Coronary artery (tissue), 2 donors: ENCODE measurements at regions not wholly inside any gene's neighbourhood (a gene's known extent, or its start where the extent isn't known, plus 50 kb on each side); places are given as distances from the start of the nearest gene placed in this dataset.

ENCODE experiments used
- DNase-seq: peaks from one replicate; pipeline ENCODE4 v3.0.0-alpha.2; 2017; ENCODE audit warnings: low spot score
- H3K27ac ChIP-seq, 2 donors: fragments of 200-600 bp; sonication (generic); one replicate each; pipeline ENCODE4 v1.5.1; 2016 to 2019
- H3K4me3 ChIP-seq: fragments of 200-600 bp; sonication (generic); 2 replicates; pipeline ENCODE4 v1.5.1; 2016; ENCODE audit warnings: mild to moderate bottlenecking, moderate library complexity
- CTCF ChIP-seq: fragments of 200-600 bp; sonication (generic); IDR thresholded peaks from one replicate; pipeline ENCODE4 v1.5.1; 2019; ENCODE audit warnings: antibody characterized with exemption

GRCh38 chr12:9380650-9381049, 172.5 kb upstream of the PZP start:
- Histone ChIP-seq H3K27ac (no peak overlapping the region), H3K4me3 (no peak overlapping the region)
- no peak for DNase-seq
- TF ChIP-seq CTCF, result no peak

DNA sequence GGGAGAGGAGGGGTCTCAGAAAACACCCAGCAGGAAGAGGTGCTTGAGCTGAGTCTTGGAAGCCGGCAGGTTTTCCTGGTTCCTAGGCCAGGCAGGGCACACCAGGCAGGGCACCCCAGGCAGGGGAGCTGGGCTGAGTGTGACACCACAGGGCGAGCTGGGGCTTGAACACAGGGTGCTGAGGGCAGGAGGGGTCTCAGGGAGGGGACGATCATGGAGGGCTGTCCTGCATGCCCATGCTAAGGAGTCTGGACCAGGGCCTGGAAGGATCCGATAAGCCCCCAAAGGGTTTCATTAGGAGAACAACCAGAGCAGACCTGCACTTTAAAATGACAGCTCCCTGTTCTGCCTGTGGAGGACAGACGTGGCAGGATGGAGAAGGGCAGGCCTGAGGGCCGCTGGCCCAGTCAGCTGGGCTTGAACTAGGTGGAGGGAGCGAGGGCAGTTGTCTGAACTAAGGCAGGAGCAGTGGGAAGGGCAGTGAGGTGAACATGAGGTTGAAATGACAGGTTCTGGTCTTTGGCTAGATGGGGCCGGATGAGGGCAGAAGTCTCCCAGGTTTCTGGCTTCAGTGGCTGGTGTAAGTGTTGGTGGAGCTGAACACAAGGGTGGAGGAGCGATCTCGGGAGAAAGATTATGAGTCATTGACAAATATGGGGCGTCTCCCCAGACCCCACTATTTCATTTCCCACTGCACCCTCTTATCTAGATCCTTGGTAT, 171.0 kb upstream of the PZP start:
- no peak for DNase-seq
- Histone ChIP-seq H3K4me3 (no peak overlapping the region), H3K27ac (no peak overlapping the region)
- no peak for TF ChIP-seq CTCF

DNA sequence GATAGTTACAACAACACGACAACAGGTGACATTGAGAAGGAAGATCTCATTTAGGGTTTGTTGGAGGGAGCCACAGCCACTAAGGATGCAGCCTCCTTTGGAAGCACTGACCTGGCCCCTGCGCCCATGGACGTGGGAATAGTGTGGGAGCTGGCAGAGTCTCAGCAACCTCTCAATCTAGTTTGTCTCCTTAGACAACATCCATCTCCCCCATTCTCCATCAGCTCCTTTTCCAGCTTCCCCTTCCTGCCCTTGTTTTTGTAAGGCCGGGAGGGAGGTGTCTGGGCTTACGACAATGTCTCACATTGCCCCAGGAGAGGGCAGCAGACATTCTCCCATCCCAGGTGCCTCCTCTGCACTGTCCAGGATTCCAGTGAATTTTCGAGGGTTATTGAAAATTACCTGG, 170.2 kb upstream of the PZP start:
- DNase-seq, result no peak
- no peak overlapping the region for H3K4me3 ChIP-seq
- TF ChIP-seq CTCF, result no peak
- H3K27ac ChIP-seq, result no peak overlapping the region

DNA sequence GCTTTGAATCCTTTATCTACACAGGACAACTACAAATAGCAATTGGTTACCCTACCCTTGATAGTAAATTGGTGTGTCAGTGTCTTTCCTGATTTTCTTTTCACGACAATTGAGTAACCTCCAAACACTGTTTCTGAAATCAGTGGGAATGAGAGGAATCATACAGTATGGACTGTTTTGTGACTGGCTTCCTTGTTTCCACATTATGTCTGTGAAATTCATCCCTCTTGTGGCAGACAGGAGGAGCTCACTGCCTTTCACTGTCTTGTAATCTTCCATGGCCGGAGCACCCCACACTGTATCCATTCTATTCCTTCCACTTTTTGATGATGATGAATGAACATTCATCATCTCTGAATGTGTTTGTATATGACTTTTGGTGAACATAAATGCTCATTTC, 164.0 kb upstream of the PZP start:
- DNase-seq, result no peak
- H3K4me3 ChIP-seq, result no peak overlapping the region
- no peak overlapping the region for H3K27ac ChIP-seq
- TF ChIP-seq CTCF, result no peak

GRCh38 chr12:9367828-9368227, 159.6 kb upstream of the PZP start:
- DNase-seq, result no peak
- no peak for TF ChIP-seq CTCF
- H3K27ac ChIP-seq, result no peak overlapping the region

DNA sequence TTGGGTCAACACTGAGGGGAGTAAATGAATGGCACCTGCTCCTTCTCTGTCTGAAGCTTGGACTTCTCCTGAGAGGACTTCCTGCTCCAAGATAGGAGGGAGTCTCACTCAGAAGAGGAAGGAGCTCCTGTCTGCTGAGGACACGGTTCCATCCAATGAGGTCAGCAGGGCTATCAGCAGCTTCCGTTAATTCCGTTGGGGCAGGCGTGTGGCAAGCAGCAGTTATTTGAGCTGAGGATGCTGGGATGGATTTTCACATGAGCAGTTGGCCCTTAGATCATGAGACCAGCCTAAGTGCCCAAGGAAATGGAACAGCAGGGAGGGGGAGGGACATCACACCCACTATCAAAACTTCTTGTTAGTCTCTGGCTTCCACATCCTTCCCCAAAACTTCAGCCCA, 159.0 kb upstream of the PZP start:
- Histone ChIP-seq H3K27ac (no peak overlapping the region), H3K4me3 (no peak overlapping the region)
- no peak for DNase-seq
- no peak for TF ChIP-seq CTCF

More at GRCh38 chr12:9367828-9368227, 159.6 kb upstream of the PZP start:
- H3K4me3 ChIP-seq, result no peak overlapping the region

DNA sequence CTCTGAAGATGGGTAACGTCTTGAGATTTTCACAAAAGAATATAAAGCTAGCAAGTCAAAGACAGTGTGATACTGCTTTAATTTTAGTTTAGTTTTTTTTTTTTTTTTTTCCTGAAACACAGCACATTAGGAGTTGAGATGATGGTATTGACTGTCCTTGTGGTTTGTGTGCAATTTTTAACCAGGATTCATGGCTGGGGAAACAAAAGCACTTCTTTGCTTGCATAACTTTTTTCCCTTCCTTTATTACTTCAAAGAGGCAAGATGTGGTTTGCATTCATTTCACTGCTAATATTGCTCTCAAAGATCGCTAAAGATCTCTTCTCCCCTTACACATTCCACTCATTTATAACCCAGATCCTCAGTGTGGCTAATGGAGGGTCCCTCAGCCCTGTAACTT, 157.1 kb upstream of the PZP start:
- DNase-seq, result no peak
- Histone ChIP-seq H3K27ac (no peak overlapping the region), H3K4me3 (no peak overlapping the region)
- TF ChIP-seq CTCF, result no peak
